GM19328 (cell line): ENCODE measurements at regions not wholly inside any gene's neighbourhood (a gene's known extent, or its start where the extent isn't known, plus 50 kb on each side); places are given as distances from the start of the nearest gene placed in this dataset.

Experiments used
- ATAC-seq: cut with Tn5 transposase; IDR thresholded peaks from one replicate; pipeline ENCODE4 v1.9.1; 2021; ENCODE audit warnings: mild to moderate bottlenecking, moderate library complexity; ENCODE audit not compliant: unreplicated experiment

- no peak for ATAC-seq
These were observed 392.1 kb downstream of the SOX9 start for GRCh38 chr17:72512649-72513556.

- ATAC-seq: no peak
These were observed 393.6 kb downstream of the SOX9 start for GRCh38 chr17:72514321-72514861.

DNA sequence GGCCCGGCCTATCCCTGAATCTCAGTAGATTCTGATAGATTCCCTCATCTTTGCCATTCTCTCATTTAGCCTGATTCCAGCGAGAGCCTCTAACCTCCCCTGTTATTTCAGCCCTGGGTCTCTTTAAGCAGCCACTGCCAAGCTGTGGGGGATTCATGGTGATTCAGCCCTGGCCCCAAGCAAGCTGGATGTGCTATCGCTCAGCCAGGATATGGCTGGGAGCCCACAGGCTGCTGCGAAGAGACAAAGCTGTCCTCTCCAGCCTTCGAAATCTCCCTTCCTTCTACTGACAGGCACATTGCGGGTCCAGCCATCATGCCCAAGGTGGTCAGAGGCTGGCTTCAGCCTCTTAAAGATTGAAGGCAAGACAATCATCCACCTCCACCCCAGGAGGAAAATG, 394.1 kb downstream of the SOX9 start:
- no peak for ATAC-seq

DNA sequence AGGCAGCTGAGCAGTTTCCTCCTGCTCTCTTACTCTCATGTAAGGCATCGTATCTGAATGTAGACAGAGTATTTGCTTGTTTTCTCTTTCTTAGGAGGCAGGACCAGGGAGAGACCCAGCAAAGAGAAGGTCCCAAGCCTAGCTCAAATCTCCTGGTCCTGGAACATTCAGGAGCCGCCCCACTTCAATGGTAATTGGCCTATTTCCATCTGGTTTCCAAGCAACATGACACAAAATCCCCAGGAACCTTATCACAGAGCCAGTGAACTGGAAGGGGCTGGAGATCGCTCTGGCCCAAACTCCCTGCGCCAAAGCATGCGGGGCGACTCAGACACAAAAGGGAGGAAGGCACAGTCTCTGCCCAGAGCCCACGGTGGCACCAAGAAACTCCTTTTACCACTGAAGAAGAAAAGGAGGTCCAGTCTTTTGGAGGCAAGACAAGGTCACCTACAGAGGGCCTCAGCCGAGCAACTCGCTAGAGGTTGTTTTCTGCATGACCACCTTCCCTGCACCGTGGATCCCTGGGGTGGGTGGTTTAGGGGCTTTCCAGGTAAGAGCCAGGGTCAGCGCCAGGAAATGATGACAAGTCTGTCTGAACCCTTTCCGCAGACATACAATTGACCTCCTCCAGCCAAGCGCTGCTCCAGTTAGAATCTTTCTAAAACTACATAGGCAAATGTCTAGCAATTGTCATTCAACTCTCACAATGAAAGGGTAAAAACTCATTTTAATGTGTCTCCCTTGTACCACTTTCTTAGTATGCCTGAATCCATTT, 394.7 kb downstream of the SOX9 start:
- no peak for ATAC-seq

GRCh38 chr17:72516772-72517399, 396.1 kb downstream of the SOX9 start:
- ATAC-seq: no peak

GRCh38 chr17:72517413-72518158, 396.8 kb downstream of the SOX9 start:
- no peak for ATAC-seq

DNA sequence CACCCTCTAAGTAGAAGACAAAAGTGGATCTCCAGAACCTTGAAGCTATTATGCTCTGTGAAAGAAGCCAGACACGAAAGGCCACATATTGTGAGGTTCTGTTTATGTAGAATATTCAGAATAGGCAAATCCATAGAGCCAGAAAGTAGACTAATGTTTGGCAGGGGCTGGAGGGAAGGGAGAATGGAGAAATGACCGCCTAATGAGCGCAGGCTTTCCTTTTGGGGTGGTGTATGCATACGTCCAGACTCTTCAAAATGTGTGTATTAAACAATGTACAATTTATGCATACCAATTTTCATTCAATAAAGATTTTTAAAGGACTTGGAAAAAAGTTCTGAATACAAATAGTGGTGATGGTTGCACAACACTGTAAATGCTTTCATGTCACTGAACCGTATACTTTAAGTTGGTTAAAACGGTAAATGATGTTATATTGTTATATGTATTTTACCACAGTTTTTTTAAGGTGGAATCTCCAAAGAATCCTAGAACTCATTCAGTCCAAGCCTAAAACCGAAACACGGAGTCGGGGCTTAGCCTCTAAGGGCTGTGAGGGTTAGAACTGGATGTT, 397.4 kb downstream of the SOX9 start:
- ATAC-seq: no peak

GRCh38 chr17:72518753-72519597, 398.2 kb downstream of the SOX9 start:
- no peak for ATAC-seq

- no peak for ATAC-seq
These were observed 398.7 kb downstream of the SOX9 start for GRCh38 chr17:72519598-72519936.

DNA sequence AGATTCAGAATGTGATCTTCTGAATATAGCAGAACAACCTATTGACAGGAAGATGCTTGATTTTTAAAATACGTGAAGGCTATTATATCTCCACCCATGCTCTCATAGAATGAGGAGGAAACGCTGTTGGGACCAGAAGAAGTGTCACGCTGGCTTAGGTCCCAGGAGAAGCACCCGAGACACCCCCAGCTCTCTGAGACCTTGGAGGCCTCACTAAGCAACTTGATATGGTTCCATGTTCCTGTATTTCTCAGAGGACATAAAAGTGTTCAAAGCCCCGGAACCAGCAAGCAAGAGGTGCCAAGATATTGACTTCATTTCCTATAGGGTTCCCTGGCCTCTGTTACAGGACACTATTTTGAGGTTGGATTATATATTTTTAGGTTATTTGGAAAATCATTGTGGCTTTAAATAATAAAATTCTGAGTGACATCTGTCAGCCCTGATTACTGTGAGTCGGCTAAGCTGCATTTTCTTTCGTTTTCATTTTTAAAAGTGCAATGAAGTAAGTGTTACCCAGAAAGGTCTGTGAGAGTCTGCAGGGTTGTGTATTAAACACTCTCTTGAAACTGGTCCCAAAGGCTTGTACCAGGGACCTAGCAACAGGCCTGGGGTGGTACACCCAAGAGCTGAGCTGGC, 400.0 kb downstream of the SOX9 start:
- ATAC-seq: no peak

GRCh38 chr17:72523491-72523890, 402.7 kb downstream of the SOX9 start:
- no peak for ATAC-seq

GRCh38 chr17:72525225-72526015, 404.6 kb downstream of the SOX9 start:
- ATAC-seq: no peak

GRCh38 chr17:72526769-72527168, 405.9 kb downstream of the SOX9 start:
- ATAC-seq: no peak

DNA sequence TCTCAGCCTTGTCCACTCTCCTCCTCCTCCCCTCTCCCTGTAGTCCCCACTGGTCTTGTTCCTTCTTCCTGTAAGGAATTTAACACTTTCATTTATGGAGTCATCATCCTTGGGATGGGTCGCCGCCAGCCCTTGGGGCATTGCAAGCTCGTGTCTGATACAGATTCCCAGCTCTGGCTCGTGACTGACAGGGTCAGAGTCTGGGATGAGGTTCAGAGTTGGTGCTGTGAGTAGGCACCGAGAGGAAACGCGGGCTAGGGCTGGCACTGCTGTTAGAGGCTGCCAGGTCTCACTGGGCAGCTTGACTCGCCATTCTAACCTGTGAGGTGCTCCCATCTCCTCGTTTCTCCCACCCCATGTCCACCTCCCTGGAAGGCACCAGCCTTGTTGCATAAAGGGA, 407.0 kb downstream of the SOX9 start:
- ATAC-seq: no peak

DNA sequence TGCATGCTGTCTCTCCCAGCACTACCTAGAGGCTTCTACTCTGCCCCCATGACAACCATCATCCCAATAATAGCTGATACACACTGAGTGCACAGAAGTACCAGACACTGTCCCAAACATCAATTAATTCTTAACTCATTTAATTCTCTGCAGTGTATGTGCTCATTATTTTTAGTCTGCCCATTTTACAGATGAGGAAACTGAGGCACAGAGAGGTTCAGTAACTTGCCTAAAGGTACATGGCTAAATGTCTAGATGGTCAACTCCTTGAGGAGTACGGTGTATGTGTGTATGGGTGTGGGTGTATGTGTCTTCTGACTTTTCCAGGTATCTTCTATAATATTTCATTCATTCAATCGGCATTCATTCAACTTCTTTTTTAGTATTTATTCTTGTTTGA, 407.9 kb downstream of the SOX9 start:
- ATAC-seq: no peak

- no peak for ATAC-seq
These were observed 408.6 kb downstream of the SOX9 start for GRCh38 chr17:72529386-72529785.

DNA sequence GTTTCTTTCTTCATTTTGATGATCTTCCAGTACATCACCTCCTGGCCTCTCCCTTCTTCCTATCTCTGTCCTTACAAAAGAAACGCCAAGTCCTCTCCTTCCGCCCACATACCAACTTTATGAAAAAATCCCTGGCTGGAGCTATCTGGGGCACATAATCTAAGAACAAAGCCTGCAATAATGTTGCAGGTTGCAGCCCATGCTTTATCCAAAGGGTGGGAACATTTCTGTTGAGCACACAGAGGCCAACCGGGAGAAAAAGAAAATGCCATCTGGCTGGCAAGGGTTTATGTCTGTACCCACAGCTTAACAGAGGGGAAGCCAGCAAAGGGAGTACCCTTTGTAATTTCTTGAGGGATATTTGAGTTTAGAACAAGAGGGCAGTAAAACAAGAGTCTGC, 409.6 kb downstream of the SOX9 start:
- ATAC-seq: no peak

DNA sequence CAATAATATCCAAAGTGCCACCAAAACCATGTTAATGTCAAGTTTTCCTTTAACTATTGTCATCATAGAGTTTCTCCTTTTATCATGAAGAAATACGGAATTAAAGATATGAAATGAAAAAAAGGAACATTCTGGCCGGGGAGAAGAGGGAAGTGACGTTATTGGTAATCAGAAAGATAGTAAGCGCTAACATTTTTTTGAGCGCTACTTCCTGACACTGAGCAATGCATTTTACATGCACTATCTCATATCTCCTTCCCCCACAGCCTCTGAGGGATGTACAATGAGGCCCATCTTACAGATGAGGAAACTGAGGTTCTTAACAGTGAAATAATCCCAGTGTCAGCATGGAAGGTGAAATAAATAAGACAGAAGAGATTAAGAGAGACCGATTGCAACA, 410.9 kb downstream of the SOX9 start:
- ATAC-seq: no peak
